T-helper 2 cell treated with Interferon-gamma antibody and Interleukin-4, amounts not matched to agents 100 ng/mL and 5 ng/mL, for 36 hours (primary cell): ENCODE measurements at regions not wholly inside any gene's neighbourhood (a gene's known extent, or its start where the extent isn't known, plus 50 kb on each side); places are given as distances from the start of the nearest gene placed in this dataset.

Experiments
- intact Hi-C: fragments of 100-400 bp; cut with micrococcal nuclease; formaldehyde crosslinking; loops from one replicate; pipeline ENCODE4 v1.15.1; 2023

GRCh38 chr18:47547539-47548202 is 296.2 kb upstream of the SKOR2 start:
- intact Hi-C loops = no loop called here

GRCh38 chr18:47545613-47546012 is 294.2 kb upstream of the SKOR2 start:
- intact Hi-C loops = no loop called here

GRCh38 chr18:47543080-47543479 is 291.6 kb upstream of the SKOR2 start:
- intact Hi-C loops = no loop called here

- intact Hi-C loops = no loop called here
Observed at GRCh38 chr18:47542551-47542950, 291.1 kb upstream of the SKOR2 start.

- intact Hi-C loops = no loop called here
Observed at GRCh38 chr18:47531717-47532116, 280.3 kb upstream of the SKOR2 start.

GRCh38 chr18:47530695-47531094 is 279.2 kb upstream of the SKOR2 start:
- intact Hi-C loops = no loop called here

- intact Hi-C loops = no loop called here
Observed at GRCh38 chr18:47528343-47528742, 276.9 kb upstream of the SKOR2 start.

GRCh38 chr18:47526147-47526546 is 274.7 kb upstream of the SKOR2 start:
- intact Hi-C loops = no loop called here

- intact Hi-C loops = no loop called here
Observed at GRCh38 chr18:47522359-47522758, 270.9 kb upstream of the SKOR2 start.

GRCh38 chr18:47520263-47520662 is 268.8 kb upstream of the SKOR2 start:
- intact Hi-C loops = no loop called here

- intact Hi-C loops = no loop called here
Observed at GRCh38 chr18:47519706-47520105, 268.2 kb upstream of the SKOR2 start.

GRCh38 chr18:47519277-47519676 is 267.8 kb upstream of the SKOR2 start:
- intact Hi-C loops = no loop called here

- intact Hi-C loops = no loop called here
Observed at GRCh38 chr18:47513614-47514013, 262.2 kb upstream of the SKOR2 start.

GRCh38 chr18:47512726-47513435 is 261.4 kb upstream of the SKOR2 start:
- intact Hi-C loops = no loop called here

- intact Hi-C loops = no loop called here
Observed at GRCh38 chr18:47512056-47512455, 260.6 kb upstream of the SKOR2 start.

GRCh38 chr18:47510831-47511230 is 259.4 kb upstream of the SKOR2 start:
- intact Hi-C loops = no loop called here

- intact Hi-C loops = no loop called here
Observed at GRCh38 chr18:47507651-47508050, 256.2 kb upstream of the SKOR2 start.

GRCh38 chr18:47506897-47507296 is 255.4 kb upstream of the SKOR2 start:
- intact Hi-C loops = no loop called here

GRCh38 chr18:47501946-47502345 is 250.5 kb upstream of the SKOR2 start:
- intact Hi-C loops = no loop called here

GRCh38 chr18:47500930-47501329 is 249.5 kb upstream of the SKOR2 start:
- intact Hi-C loops = no loop called here

GRCh38 chr18:47492691-47493090 is 241.2 kb upstream of the SKOR2 start:
- intact Hi-C loops = no loop called here

- intact Hi-C loops = no loop called here
Observed at GRCh38 chr18:47490882-47491281, 239.4 kb upstream of the SKOR2 start.

GRCh38 chr18:47485221-47485797 is 233.8 kb upstream of the SKOR2 start:
- intact Hi-C loops = loop anchor here (10.0 kb wide), 1 partner anchor 2001 kb away; no protein-coding TSS in a partner anchor
